ENCODE measurements at regions not wholly inside any gene's neighbourhood (a gene's known extent, or its start where the extent isn't known, plus 50 kb on each side); places are given as distances from the start of the nearest gene placed in this dataset.

- TF ChIP-seq NFRKB (IDR thresholded peaks at IDR 0.05) (no peak), HDGF (IDR thresholded peaks at IDR 0.05; ENCODE audit: borderline replicate concordance) (no peak), BHLHE40 (IDR thresholded peaks at IDR 0.05; ENCODE audit: borderline replicate concordance) (no peak), FOXA1 (IDR thresholded peaks at IDR 0.05) (no peak)
Observed at GRCh38 chr10:28139138-28139537, 140.3 kb upstream of the ODAD2 start.

All from HEK293T (cell line).